ENCODE measurements at regions not wholly inside any gene's neighbourhood (a gene's known extent, or its start where the extent isn't known, plus 50 kb on each side); places are given as distances from the start of the nearest gene placed in this dataset.

DNA sequence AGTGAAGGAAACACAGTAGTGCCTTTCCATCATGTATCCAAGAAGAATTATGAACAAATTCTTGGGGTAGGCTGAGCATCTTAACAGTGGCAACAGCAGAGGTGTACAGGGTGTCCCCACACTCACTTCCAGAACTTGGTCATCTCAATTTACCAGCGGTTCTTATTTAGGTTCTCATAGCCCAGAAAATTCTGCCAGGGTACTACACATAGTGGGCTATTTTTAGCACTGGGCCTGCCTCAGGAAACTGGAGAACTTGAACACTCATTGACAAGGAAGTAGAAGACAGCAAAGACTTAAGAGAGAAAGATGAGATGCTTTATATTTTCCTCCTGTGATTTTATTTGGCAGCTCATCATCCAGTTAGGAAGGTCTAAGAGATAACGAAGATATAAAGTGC lies 71.8 kb upstream of the PHIP start (continued):
- no peak for TF ChIP-seq YY1 (IDR thresholded peaks at IDR 0.05; ENCODE audit: low read depth, low read length)
- TF ChIP-seq EP300 (IDR thresholded peaks at IDR 0.05; ENCODE audit: borderline replicate concordance in 1 of 2, low read depth in 2 of 2, low read length in 2 of 2), result no peak
- no peak for TF ChIP-seq TEAD4 (IDR thresholded peaks at IDR 0.05; ENCODE audit: low read depth, low read length)
- no peak for TF ChIP-seq PHF8 (conservative IDR thresholded peaks at IDR 0.05; ENCODE audit: low read depth, low read length)
